Endodermal cell (in vitro differentiated cells): ENCODE measurements at regions not wholly inside any gene's neighbourhood (a gene's known extent, or its start where the extent isn't known, plus 50 kb on each side); places are given as distances from the start of the nearest gene placed in this dataset.

Experiments used
- DNase-seq: peaks from one replicate; pipeline ENCODE4 v3.0.0-alpha.2; 2017
- H3K27ac ChIP-seq: 2 replicates; pipeline ENCODE4 v1.5.1; 2013; ENCODE audit warnings: mild to moderate bottlenecking, low read depth, low read length, moderate library complexity
- H3K27me3 ChIP-seq: 2 replicates; pipeline ENCODE4 v1.6.1; 2013; ENCODE audit warnings: mild to moderate bottlenecking, low read length, moderate library complexity; ENCODE audit not compliant: insufficient read depth, control insufficient read depth, poor library complexity, severe bottlenecking
- H3K36me3 ChIP-seq: 2 replicates; pipeline ENCODE4 v1.7.0; 2013; ENCODE audit warnings: mild to moderate bottlenecking, low read length, moderate library complexity; ENCODE audit not compliant: control insufficient read depth, insufficient read depth
- H3K4me1 ChIP-seq: one replicate; pipeline ENCODE4 v1.7.0; 2013; ENCODE audit warnings: low read length; ENCODE audit not compliant: control insufficient read depth, insufficient read depth
- H3K4me3 ChIP-seq: 2 replicates; pipeline ENCODE4 v1.5.1; 2013; ENCODE audit warnings: mild to moderate bottlenecking, low read length, moderate library complexity
- H3K9ac ChIP-seq: 2 replicates; pipeline ENCODE4 v1.6.1; 2013; ENCODE audit warnings: mild to moderate bottlenecking, low read length, moderate library complexity; ENCODE audit not compliant: poor library complexity, severe bottlenecking; ENCODE audit errors: extremely low read depth
- H3K9me3 ChIP-seq: 2 replicates; pipeline ENCODE4 v1.6.1; 2013; ENCODE audit warnings: mild to moderate bottlenecking, low read length, moderate library complexity; ENCODE audit not compliant: control insufficient read depth
- H3K27ac Mint-ChIP-seq: 2 replicates; pipeline ENCODE4 v1.8.0; 2020; ENCODE audit warnings: mixed read lengths
- H3K27me3 Mint-ChIP-seq: 2 replicates; pipeline ENCODE4 v1.8.0; 2021; ENCODE audit warnings: mild to moderate bottlenecking, mixed read lengths; ENCODE audit not compliant: insufficient read depth
- H3K36me3 Mint-ChIP-seq: 2 replicates; pipeline ENCODE4 v1.8.0; 2020; ENCODE audit warnings: low read depth, mixed read lengths
- H3K4me1 Mint-ChIP-seq: 2 replicates; pipeline ENCODE4 v1.8.0; 2020; ENCODE audit warnings: mixed read lengths
- H3K4me3 Mint-ChIP-seq: 2 replicates; pipeline ENCODE4 v1.8.0; 2020; ENCODE audit warnings: mild to moderate bottlenecking, moderate library complexity, mixed read lengths
- H3K9me3 Mint-ChIP-seq: 2 replicates; pipeline ENCODE4 v1.8.0; 2020; ENCODE audit warnings: mild to moderate bottlenecking, mixed read lengths
- CTCF ChIP-seq: fragments of 200-600 bp; sonication (generic); conservative IDR thresholded peaks from 2 replicates; pipeline ENCODE4 v1.5.0; 2021; ENCODE audit warnings: antibody characterized with exemption, mild to moderate bottlenecking
- WGBS, 2 experiments: methylation state at CpG; one replicate each; pipeline versions ENCODE4 v1.1.5 to v1.1.7; 2013; ENCODE audit warnings: missing lambda C conversion rate in 2 of 2, mixed read lengths in 1 of 2; ENCODE audit not compliant: insufficient coverage in 1 of 2, insufficient read length in 1 of 2; 5-methylcytosine and 5-hydroxymethylcytosine counted together

- 93 to 97% methylated on average over 5 to 12 of the region's 12 CpGs for WGBS, 2 experiments
- peaks cover 9% of the 10 kb centered on the region for H3K9me3 Mint-ChIP-seq
- no peak overlapping the region for H3K4me3 ChIP-seq
- no peaks in the 10 kb centered on the region for H3K36me3 ChIP-seq
- no peak overlapping the region for H3K4me3 Mint-ChIP-seq
- H3K27me3 ChIP-seq = no peaks in the 10 kb centered on the region
- H3K36me3 Mint-ChIP-seq = peaks cover 2% of the 10 kb centered on the region
- no peak overlapping the region for H3K27ac ChIP-seq
- no peaks in the 10 kb centered on the region for H3K27me3 Mint-ChIP-seq
- no peaks in the 10 kb centered on the region for H3K4me1 Mint-ChIP-seq
- TF ChIP-seq CTCF = no peak
- no peaks in the 10 kb centered on the region for H3K4me1 ChIP-seq
- H3K9ac ChIP-seq = no peak overlapping the region
- no peak overlapping the region for H3K27ac Mint-ChIP-seq
- no peaks in the 10 kb centered on the region for H3K9me3 ChIP-seq
- DNase-seq = no peak
Measured at GRCh38 chr13:64074971-64075474, 2659.4 kb upstream of the PCDH20 start.

GRCh38 chr13:64073203-64073602 is 2657.6 kb upstream of the PCDH20 start:
- H3K27ac Mint-ChIP-seq = no peak overlapping the region
- no peak for DNase-seq

GRCh38 chr13:64071352-64071751 is 2655.7 kb upstream of the PCDH20 start:
- no peak for TF ChIP-seq CTCF
- no peaks in the 10 kb centered on the region for H3K27me3 ChIP-seq
- Mint-ChIP-seq H3K36me3 (no peaks in the 10 kb centered on the region), H3K4me1 (no peaks in the 10 kb centered on the region), H3K27me3 (no peaks in the 10 kb centered on the region), H3K27ac (no peak overlapping the region), H3K4me3 (no peak overlapping the region), H3K9me3 (no peaks in the 10 kb centered on the region)
- no peak overlapping the region for H3K9ac ChIP-seq
- DNase-seq = no peak
- WGBS, 2 experiments = 100% methylated on average over 1 of the region's 1 CpG; no CpG with 5 or more reads in 1 of the 2 experiments
- no peak overlapping the region for H3K27ac ChIP-seq
- no peaks in the 10 kb centered on the region for H3K36me3 ChIP-seq
- H3K4me1 ChIP-seq = no peaks in the 10 kb centered on the region
- H3K4me3 ChIP-seq = no peak overlapping the region
- H3K9me3 ChIP-seq = no peaks in the 10 kb centered on the region

More at GRCh38 chr13:64073203-64073602, 2657.6 kb upstream of the PCDH20 start:
- Histone ChIP-seq H3K9ac (no peak overlapping the region), H3K36me3 (no peaks in the 10 kb centered on the region), H3K27ac (no peak overlapping the region), H3K9me3 (no peaks in the 10 kb centered on the region), H3K4me1 (no peaks in the 10 kb centered on the region), H3K4me3 (no peak overlapping the region), H3K27me3 (no peaks in the 10 kb centered on the region)
- Mint-ChIP-seq H3K4me1 (no peaks in the 10 kb centered on the region), H3K36me3 (peaks cover 2% of the 10 kb centered on the region), H3K4me3 (no peak overlapping the region), H3K27me3 (no peaks in the 10 kb centered on the region), H3K9me3 (peaks cover 9% of the 10 kb centered on the region)
- no peak for TF ChIP-seq CTCF
